ENCODE measurements at regions not wholly inside any gene's neighbourhood (a gene's known extent, or its start where the extent isn't known, plus 50 kb on each side); places are given as distances from the start of the nearest gene placed in this dataset.

DNA sequence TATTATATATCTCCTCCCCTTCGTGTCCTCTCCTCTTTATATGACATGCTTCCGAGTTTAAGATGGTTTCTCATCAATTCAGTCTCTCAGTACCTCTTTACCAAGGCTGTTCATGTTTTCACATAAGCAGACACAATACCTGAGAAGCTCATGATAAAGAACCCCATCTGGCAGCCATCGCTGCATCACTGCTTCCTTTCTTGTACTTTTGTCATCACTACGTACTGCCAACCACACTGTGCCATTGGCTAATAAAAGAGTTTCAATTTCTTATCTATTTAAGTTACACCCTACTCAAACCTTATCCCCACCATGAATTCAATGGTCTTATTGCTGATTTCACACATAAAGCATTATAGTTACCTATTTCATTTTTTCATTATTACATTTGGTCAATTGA lies 484.7 kb upstream of the CNTN4 start:
- no TSS peak for BruUV-seq (replicated peaks)
- ChIA-PET CTCF (no interaction called here), POLR2A (no interaction called here)
- Mint-ChIP-seq H3K9me3 (ENCODE audit: unreplicated experiment) (no peaks in the 10 kb centered on the region), H3K27ac (ENCODE audit: unreplicated experiment) (no peak overlapping the region), H3K36me3 (ENCODE audit: insufficient read depth, unreplicated experiment) (no peaks in the 10 kb centered on the region), H3K4me1 (ENCODE audit: low read depth, unreplicated experiment) (no peaks in the 10 kb centered on the region), H3K4me3 (ENCODE audit: unreplicated experiment) (no peak overlapping the region), H3K27me3 (ENCODE audit: insufficient read depth, unreplicated experiment) (peaks cover 4% of the 10 kb centered on the region)
- DNase-seq = no peak
- H3K4me1 ChIP-seq = no peaks in the 10 kb centered on the region
- no peak overlapping the region for H3K4me3 ChIP-seq (ENCODE audit: low read depth, low read length)
- TF ChIP-seq, protein P1, sequence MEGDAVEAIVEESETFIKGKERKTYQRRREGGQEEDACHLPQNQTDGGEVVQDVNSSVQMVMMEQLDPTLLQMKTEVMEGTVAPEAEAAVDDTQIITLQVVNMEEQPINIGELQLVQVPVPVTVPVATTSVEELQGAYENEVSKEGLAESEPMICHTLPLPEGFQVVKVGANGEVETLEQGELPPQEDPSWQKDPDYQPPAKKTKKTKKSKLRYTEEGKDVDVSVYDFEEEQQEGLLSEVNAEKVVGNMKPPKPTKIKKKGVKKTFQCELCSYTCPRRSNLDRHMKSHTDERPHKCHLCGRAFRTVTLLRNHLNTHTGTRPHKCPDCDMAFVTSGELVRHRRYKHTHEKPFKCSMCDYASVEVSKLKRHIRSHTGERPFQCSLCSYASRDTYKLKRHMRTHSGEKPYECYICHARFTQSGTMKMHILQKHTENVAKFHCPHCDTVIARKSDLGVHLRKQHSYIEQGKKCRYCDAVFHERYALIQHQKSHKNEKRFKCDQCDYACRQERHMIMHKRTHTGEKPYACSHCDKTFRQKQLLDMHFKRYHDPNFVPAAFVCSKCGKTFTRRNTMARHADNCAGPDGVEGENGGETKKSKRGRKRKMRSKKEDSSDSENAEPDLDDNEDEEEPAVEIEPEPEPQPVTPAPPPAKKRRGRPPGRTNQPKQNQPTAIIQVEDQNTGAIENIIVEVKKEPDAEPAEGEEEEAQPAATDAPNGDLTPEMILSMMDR (IDR thresholded peaks at IDR 0.05; ENCODE audit: insufficient read depth in 1 of 2, low read depth in 1 of 2, low read length in 1 of 2, severe bottlenecking in 1 of 2, unreplicated experiment in 1 of 2) = no peak
- intact Hi-C loops (cut with micrococcal nuclease; ENCODE audit: unreplicated experiment) = no loop called here
- no peaks in the 10 kb centered on the region for H3K9me3 ChIP-seq
- no peaks in the 10 kb centered on the region for H3K36me3 ChIP-seq (ENCODE audit: control insufficient read depth, insufficient read depth, low read length)
- no peaks in the 10 kb centered on the region for H3K27me3 ChIP-seq (replicated peaks; ENCODE audit: control insufficient read depth, insufficient read depth, low read length)

DNA sequence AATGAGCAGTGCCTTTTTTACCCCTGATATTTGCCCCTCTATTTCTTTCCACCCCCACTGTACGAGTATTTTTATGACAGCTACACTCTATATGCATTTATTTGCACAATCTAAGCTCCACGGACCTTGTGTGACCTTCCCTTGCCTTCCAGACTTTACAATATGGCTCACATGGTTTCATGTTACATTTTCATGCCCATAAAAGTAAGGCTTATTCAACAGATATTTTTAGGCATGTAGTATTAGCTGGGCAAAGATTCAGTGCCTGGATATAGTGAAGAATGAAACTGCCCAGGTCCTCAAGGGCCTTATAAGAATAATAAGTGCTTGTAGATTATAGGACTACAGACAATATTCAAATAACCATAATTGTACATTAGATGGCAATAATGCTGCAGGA lies 481.9 kb upstream of the CNTN4 start:
- TF ChIP-seq, protein P1 (IDR thresholded peaks at IDR 0.05; ENCODE audit: insufficient read depth in 1 of 2, low read depth in 1 of 2, low read length in 1 of 2, severe bottlenecking in 1 of 2, unreplicated experiment in 1 of 2) = no peak
- DNase-seq = no peak
- no peak overlapping the region for H3K4me3 Mint-ChIP-seq (ENCODE audit: unreplicated experiment)
- CTCF ChIA-PET = no interaction called here
- H3K36me3 Mint-ChIP-seq (ENCODE audit: insufficient read depth, unreplicated experiment) = no peaks in the 10 kb centered on the region
- POLR2A ChIA-PET = no interaction called here
- Histone ChIP-seq H3K9me3 (no peaks in the 10 kb centered on the region), H3K36me3 (ENCODE audit: control insufficient read depth, insufficient read depth, low read length) (no peaks in the 10 kb centered on the region), H3K4me3 (ENCODE audit: low read depth, low read length) (no peak overlapping the region), H3K27me3 (replicated peaks; ENCODE audit: control insufficient read depth, insufficient read depth, low read length) (no peaks in the 10 kb centered on the region), H3K4me1 (no peaks in the 10 kb centered on the region)
- no TSS peak for BruUV-seq (replicated peaks)
- no peaks in the 10 kb centered on the region for H3K4me1 Mint-ChIP-seq (ENCODE audit: low read depth, unreplicated experiment)
- H3K27me3 Mint-ChIP-seq (ENCODE audit: insufficient read depth, unreplicated experiment) = peaks cover 4% of the 10 kb centered on the region
- intact Hi-C loops (cut with micrococcal nuclease; ENCODE audit: unreplicated experiment) = no loop called here
- H3K27ac Mint-ChIP-seq (ENCODE audit: unreplicated experiment) = no peak overlapping the region
- H3K9me3 Mint-ChIP-seq (ENCODE audit: unreplicated experiment) = no peaks in the 10 kb centered on the region

DNA sequence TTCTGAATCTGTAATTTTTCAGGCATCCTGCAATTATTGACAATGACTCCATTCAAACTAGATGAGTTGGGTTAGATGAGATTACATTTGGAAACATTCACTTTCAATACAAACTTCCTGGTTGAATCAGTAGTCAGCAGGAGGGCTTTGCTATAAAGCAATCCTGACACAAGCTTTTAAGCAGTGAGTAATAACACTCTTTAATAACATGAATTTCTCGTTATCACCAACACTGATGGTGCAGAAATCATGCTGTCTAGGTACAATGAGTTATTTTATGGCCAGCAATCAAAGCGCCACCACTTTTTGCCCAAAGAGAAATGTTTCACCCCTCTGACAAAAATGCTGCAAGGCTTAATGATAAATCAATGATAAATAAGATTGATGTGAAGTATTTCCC lies 474.8 kb upstream of the CNTN4 start:
- H3K4me3 ChIP-seq (ENCODE audit: low read depth, low read length) = no peak overlapping the region
- no peaks in the 10 kb centered on the region for H3K27me3 ChIP-seq (replicated peaks; ENCODE audit: control insufficient read depth, insufficient read depth, low read length)
- H3K4me3 Mint-ChIP-seq (ENCODE audit: unreplicated experiment) = no peak overlapping the region
- POLR2A ChIA-PET = no interaction called here
- no peaks in the 10 kb centered on the region for H3K9me3 Mint-ChIP-seq (ENCODE audit: unreplicated experiment)
- no peak for DNase-seq
- H3K36me3 ChIP-seq (ENCODE audit: control insufficient read depth, insufficient read depth, low read length) = no peaks in the 10 kb centered on the region
- no TSS peak for BruUV-seq (replicated peaks)
- peaks cover 2% of the 10 kb centered on the region for H3K27me3 Mint-ChIP-seq (ENCODE audit: insufficient read depth, unreplicated experiment)
- H3K4me1 ChIP-seq = no peaks in the 10 kb centered on the region
- H3K27ac Mint-ChIP-seq (ENCODE audit: unreplicated experiment) = no peak overlapping the region
- H3K36me3 Mint-ChIP-seq (ENCODE audit: insufficient read depth, unreplicated experiment) = no peaks in the 10 kb centered on the region
- no peaks in the 10 kb centered on the region for H3K4me1 Mint-ChIP-seq (ENCODE audit: low read depth, unreplicated experiment)
- CTCF ChIA-PET = no interaction called here
- TF ChIP-seq, protein P1 (IDR thresholded peaks at IDR 0.05; ENCODE audit: insufficient read depth in 1 of 2, low read depth in 1 of 2, low read length in 1 of 2, severe bottlenecking in 1 of 2, unreplicated experiment in 1 of 2) = no peak
- intact Hi-C loops (cut with micrococcal nuclease; ENCODE audit: unreplicated experiment) = no loop called here
- H3K9me3 ChIP-seq = no peaks in the 10 kb centered on the region
